Stimulated activated CD4-positive, alpha-beta T cell treated with anti-CD3 and anti-CD28 coated beads, Interleukin-2, amount 100 ng/mL, for 4 hours (primary cell): ENCODE measurements at regions not wholly inside any gene's neighbourhood (a gene's known extent, or its start where the extent isn't known, plus 50 kb on each side); places are given as distances from the start of the nearest gene placed in this dataset.

Experiments
- DNase-seq: peaks from one replicate; pipeline ENCODE4 v3.0.0-alpha.2; 2020; ENCODE audit warnings: low read depth

DNA sequence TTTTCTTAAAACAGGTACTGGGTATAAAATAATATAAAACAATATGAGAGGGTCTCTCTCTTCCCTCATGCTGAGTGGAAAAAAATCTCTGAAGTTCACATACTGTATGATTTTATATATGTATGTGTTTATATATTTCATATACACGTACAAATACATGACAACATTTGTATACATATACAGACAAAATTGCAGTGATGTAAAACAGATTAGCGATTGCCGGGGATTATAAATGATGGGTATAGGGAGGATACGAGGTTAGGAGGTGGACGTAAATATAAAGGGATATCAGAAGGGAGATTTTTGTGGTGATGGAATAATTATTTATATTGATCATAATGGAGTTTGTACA, 194.8 kb upstream of the PRSS16 start:
- no peak for DNase-seq

DNA sequence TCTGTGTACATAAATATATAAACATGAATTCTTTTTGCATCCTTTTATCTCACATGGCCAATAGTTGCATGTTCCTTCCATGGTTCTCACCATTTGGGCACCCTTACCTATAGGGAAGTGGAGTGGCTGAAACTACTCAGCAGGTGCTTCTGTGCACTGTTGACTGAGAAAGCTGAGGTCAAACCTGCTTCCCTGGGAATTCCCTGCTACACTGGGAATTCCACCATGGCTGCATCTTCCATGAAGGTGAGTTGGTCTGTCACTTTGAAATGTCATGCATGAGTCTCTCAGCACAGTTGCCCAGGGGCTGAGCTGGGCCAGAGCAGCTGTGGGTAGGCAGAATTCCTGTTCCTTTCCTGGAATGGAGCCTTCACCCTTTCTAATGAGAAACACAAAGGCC, 193.8 kb upstream of the PRSS16 start:
- DNase-seq = no peak

DNA sequence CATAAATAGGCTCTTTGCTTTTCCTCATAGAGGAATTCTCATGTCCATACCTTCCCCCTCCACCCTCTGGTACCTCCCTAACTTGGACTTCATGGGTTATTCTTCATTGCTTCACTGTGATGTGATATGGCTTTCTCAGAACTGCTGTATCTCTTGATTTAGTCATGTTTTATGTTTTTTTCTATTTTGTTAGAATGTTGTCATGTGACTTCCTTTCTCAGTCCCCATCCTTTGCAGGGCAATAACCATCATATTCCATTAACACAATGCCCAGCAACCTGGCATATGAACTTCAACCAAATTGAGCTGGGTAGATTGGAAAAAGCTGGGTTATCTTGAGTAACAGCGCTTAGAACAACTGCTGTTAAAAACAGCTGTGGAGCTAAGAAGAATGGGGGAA, 190.9 kb upstream of the PRSS16 start:
- no peak for DNase-seq

DNA sequence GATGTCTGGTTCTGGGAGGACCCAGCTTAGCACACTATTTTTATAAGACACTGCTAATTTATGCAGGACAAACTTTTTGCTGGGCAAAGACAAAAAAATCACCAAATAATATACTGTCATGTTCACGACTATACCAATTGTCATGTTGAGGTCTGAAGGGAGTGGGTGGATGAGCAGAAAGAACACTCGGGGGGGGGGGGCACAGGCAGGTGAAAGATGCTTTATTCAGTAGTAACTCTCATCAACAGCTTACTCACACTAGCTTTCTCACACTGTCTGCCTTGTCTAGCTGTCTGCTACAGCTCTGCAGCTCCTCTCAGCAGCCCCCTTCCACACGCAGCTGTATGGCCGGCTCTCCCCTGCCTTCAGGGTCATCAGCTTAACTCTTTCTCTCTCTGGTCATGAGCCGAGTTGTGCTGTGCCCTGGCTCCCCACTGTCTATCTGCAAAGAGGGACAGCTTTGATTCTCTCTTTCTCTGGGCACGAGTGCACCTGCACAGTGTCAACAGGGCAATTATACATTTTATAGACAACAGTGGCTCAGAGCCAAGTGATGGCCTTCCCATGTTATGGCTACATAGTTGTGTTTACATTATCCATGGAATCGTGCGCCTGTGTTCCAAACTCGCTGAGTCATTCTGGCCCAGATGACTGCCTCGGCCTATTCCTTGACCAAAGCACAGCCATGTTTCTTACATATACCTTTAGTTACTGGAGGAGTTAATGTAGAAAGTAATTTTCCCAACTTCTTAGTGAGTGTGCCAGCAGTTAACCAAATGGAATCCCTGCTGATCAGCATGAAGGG, 187.7 kb upstream of the PRSS16 start:
- no peak for DNase-seq

DNA sequence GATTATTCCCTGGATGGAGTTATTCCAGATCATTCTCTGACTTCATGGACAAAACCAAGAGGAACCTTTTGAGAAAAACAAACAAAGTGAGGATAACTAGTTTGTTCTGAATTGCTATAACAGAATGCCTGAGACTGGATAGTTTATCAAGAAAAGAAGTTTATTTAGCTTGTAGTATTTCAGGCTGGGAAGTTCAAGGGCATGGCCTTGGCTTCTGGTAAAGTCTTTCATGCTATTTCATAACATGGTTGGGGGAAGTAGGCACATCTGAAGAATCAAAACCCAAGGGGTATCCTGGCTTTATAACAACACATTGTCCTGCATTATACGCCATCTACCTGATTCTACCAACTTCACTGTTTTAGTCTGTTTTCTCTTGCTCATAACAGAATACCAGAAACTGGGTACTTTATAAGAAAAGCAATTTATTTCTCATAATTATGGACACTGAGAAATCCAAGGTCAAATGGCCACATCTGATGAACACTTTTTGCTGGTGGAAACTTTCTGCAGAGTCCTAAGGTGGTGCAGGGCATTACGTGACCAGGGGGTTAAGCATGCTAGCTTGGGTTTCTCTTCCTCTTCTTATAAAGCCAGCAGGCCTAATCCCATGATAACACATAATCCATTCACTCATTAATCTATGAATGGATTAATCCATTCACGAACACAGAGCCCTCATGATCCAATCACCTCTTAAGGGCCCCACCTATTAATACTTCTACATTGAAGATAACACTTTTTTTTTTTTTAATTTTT, 186.1 kb upstream of the PRSS16 start:
- no peak for DNase-seq

DNA sequence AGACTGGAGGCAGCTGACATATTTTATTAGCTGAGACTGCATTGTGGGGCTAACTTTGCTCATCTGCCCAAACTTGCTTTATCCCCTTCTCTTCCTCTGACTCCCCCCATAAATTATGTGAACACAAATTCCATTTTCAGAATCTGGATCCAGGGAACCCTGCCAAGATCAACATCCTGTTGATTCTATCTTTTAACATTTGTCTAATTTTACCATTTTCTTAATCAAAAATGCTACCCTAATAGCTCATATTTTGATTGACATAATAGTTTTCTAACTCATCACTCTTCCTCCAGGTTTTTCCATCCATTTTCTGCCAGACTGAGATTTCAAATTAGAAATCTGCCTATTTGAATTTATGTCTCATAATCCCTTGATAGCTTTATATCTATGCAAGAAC, 184.7 kb upstream of the PRSS16 start:
- DNase-seq = no peak

DNA sequence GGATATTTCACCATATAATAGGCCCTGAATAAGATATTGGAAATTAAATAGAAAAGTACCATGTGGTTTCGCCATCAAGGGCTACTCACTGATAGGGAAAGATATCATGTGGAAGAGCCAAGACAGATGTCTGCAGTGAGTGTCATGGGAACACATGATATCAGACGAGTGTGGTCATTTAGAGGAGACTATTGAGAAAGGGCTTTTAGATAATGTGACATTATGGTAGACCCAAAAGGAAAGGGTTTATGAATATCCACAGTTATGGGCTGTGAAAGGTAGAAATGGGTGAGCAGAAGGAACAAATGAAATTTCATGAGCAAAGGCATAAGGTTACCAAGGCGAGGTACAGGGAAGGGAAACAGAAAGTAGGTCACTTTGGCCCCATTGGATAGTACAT, 182.3 kb upstream of the PRSS16 start:
- DNase-seq = no peak

DNA sequence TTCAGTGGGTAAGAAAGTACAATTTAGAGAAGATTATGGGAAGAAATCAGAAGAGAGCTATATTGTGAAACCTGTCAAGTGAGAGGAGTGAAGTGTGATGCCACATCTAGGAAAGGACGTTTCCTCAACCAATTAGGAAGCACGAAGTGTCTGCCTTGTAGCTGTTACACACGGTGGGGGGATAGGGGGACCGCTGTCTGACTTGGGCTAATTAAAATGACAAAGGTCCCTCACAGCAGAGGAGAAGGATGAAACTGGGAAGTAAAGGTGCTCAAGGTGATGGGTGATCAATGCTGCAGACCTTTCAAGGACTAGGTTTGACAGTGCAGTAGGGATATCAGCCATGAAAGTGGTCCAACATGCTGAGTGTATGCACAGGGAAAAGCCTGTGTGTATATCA, 181.1 kb upstream of the PRSS16 start:
- DNase-seq = no peak

DNA sequence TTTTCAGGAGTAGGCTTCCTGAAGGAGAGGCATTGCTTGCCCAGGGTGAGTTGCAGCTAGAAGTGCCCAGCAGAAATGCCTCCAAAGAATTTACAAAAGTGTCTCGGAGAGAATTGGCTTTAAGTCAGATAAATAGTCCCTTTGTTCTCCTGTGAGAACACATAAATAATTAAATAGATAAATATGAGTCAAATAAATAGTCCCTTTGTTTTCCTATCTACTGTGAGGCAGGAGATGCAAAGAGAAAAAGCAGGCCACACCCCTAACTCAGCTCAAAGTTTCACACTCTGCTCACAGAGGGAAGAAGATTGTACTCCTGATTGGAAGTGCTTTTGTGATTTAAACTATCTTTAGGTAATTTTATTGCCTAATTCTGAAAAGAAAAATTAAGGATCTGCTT, 180.7 kb upstream of the PRSS16 start:
- no peak for DNase-seq

DNA sequence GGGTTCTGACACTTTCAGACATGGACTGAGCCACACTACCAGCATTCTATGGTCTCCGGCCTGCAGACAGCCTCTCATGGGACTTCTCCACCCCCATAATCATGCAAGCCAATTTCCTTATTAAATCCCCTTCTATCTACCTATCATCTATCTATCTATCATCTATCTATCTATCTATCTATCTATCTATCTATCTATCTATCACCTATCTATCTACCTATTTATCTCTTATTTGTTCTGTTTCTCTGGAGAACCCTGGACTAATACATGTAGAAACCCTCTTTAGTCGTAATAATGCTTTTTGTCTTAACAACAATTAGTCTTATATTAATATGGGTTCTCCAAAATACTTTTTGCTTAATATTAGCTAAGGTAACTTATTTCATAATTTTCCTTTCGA, 174.1 kb upstream of the PRSS16 start:
- no peak for DNase-seq

DNA sequence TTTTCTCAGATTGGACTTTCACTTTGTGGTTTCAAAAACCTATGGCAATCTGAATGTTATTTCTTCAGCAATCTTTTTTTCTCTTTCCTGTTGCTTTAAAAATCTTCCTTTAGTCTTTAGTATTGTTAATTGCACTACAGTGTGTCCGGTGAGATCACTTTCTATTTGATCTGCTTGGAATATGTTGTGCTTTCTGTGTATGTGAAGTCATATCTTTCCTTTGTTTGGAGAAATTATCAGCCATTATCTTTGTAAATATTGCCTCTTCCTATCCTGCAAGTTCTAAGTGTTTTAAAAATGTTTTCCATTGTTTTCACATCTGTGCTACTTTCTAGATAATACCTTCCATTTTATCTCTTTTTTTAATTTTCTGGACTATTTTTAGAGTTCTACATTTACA, 171.4 kb upstream of the PRSS16 start:
- DNase-seq = no peak

DNA sequence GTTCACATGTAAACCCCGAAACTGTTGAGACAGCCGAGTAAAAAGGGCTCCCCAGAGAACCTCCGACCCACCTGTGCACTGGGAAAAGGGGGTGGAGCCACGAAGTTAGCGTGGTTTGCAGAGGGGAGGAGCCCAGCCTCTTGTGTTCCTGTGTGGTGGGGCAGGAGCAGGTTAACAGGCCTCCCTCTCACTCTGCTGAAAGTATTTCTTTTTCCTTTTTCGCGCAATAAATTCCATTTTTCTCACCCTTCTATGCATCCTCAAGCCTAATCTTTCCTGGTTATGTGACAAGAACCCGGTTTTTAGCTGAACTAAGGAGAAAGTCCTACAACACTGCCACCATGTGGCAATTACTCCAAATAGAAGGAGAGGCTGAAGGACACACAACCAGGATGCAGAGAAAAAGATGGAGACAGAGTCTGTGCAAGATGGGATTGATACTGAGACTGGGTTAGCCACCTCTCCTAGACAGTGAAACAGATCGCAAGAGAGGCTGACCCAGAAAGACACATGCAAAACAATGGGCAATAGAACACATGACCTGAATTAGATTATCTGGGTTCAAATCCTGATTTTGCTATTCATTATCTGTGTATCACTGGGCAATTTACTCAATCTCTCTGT, 168.7 kb upstream of the PRSS16 start:
- peak; percentile 19 for DNase-seq

DNA sequence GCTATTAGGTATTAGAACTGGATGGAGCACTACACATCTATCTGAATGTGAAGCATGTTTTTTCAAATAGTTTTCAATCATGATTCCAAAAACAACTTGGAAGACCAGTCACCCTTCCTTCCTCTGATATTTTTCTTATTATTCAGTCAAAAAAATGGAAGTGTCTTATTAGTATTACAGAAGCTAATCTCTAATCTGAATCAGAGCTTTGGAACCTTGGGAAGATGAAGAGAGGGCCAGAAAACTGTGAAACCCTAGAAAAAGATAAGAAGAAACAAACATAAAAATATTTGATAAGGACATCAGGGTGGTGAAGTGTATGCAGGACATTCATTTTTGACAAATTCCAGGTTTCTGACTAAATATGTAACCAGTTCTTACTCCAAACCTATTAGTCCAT, 166.3 kb upstream of the PRSS16 start:
- DNase-seq = no peak

DNA sequence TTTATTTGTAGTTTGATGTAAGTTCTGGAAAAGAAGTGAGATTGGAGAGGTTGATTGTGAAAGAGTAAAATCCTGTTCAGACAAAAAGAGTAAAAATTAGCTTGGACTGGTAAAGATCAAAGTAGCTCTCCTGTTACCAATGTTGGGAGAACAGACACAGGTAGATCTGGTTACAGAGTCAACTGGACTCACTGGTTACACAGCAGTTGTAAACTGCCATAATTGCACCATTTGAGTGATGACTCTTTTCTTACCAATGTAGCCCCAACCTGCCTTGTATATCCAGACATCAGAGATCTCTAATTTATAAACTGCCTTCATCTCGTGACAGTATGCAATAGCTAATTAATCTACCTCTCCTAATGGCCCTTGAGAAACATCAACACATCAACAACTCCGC, 165.6 kb upstream of the PRSS16 start:
- DNase-seq = no peak

DNA sequence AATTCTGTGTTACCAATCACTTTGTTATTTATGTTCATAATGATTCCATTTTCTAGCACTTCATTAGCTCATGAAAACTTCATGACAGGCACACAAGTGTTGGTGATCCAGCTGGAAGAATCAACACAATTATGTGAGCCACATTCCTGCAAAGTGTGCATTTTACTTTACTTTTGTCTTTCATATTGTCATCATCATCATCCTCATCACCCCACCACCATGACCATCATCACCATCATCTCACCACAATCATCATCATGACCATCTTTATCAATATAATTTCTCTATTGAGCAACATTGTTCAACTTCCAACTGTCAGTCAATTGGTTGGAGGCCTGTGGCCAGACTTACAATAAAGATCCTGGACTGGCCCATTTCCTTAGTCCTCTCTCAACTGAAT, 159.4 kb upstream of the PRSS16 start:
- DNase-seq = no peak

DNA sequence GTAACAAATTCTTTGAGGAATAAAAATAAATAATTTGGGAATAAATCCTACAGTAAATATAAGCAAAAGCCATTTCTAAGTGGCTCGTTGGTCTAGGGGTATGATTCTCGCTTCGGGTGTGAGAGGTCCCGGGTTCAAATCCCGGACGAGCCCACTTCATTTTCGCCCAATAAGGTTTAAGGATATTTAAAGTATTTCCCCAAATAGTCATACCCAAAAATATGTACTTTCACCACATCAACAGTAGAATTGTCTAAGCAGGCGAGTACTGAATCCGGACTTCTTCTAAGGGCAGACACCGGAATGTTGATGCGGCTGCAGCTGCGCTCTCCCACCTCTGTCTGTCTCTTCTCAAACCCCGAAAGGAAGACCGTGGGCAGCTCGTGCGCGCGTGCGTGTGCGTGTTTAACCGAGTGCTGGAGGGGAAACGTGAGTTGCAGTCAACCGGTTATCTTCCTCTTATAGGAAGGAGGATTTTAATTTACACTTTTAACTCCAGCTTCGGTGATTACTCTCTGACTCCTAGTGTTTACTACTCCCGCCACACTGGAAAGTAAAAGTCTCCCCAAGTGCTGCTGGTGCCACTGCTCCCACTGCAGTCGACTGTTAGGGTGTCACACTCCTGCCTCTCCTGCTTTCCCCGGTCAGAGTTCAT, 155.7 kb upstream of the PRSS16 start:
- DNase-seq = no peak

DNA sequence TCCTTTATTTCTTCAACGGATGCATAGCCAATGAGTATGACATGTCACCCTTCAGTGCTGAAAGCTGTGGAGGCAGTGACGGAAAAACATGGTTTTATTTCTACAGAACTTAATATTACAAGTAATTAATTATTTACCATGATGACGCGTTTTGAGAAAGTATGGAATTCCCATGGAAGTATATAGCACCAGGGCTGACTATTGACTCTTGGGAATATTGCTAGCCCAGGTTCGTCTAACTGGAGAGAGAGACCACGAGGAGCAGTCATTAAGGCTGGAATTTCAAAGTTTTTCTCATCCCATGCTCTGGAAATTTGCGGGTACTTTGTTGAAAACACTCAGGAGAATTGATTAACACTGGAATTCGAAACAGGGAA, 155.2 kb upstream of the PRSS16 start:
- no peak for DNase-seq

DNA sequence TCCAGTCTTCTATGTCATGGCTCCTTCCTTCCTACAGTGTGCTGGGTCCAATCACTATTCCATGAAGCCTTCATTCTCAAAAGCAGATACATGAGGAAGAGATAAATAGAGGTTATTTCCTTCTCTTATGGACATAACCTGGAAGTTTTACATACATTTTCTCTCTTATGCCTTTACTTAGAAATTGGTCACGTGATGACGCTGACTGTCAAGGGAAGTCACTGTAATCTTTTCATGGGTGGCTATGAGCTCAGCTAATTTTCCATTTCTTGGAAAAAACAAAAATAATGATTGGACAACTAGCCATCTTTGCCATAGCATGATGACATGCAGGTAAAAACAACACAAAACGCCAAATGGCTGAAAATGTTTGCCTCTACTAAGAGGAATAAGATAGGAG, 151.6 kb upstream of the PRSS16 start:
- DNase-seq = no peak

DNA sequence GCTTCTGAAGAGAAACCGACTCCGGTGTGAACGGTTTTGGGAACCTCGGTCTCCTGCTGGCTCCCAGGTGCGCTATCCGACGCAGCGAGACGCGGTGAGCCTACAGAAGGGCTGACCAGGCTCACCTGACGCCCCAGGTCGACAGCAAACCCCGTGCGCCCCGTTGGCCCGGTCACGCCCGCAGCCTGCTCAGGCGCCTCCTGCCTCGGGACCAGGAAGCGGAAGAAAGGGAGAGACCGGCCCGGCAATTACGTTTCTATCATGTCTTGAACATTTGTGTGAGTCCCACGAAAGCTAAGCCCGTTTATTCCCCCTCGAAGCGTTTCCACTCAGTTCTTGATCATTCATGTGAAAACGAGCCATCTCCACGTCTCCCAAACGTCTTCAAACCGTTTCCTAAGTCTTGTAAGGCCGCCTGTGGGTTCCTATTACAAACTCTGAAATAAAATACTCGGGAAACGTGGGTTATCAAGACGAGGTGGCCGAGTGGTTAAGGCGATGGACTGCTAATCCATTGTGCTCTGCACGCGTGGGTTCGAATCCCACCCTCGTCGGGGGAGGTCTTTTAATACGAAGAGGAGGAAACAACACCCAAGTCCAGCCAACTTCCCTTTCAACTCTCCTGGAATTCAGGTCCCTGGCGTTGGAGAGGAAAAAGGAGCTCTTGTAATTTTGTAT, 150.5 kb upstream of the PRSS16 start:
- no peak for DNase-seq

DNA sequence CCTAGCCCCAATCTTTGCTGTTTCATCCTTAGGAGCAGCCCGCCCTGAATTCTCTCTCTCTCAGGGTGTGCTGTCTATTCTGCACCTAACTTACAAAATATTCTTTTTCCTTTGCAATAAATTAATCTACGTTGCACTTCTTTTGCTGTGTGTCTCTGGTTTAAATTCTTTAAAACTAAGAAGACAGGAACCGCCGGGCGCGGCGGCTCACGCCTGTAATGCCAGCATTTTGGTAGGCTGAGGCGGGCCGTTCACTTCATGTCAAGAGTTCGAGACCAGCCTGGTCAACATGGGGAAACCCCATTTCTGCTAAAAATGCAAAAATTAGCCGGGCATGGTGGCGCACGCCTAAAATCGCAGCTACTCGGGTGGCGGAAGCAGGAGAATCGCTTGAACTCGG, 148.5 kb upstream of the PRSS16 start:
- DNase-seq = no peak

DNA sequence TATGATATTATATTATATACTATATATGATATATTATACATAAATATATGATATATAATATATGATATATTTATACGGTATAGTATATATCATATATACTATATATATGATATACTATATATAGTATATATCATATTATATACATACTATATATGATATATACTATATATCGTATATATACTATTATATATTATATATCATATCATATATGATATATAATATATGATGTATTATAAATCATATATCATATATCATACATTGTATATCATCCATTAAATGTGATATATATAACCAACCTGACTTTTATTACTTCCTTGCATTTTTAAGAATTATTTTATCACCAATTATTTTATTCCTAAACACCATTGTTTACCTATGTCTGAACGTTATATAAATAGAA, 146.6 kb upstream of the PRSS16 start:
- no peak for DNase-seq

DNA sequence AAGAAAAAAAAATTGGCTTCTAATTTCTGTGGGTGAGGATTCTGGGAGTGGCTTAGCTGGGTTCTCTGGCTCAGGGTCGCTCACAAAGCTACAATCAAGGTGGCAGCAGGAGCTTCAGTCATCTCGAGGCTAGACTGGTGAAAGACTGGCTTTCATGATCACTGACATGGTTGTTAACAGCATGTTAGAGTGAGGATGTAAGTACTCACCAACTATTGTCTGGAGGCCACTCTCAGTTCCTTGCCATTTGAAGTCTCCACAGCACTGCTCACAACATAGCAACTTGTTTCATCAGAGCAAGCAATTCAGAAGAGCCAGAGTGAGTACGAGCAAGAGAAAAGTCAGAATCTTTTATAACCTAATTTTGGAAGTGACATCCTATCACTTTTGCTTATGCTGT, 145.7 kb upstream of the PRSS16 start:
- no peak for DNase-seq
